Stimulated activated CD4-positive, alpha-beta T cell treated with anti-CD3 and anti-CD28 coated beads, Interleukin-1b, Interleukin-23, amount 100 ng/mL, for 24 hours (primary cell): ENCODE measurements at regions not wholly inside any gene's neighbourhood (a gene's known extent, or its start where the extent isn't known, plus 50 kb on each side); places are given as distances from the start of the nearest gene placed in this dataset.

Experiments used
- DNase-seq, 4 experiments: peaks; one replicate each; pipeline ENCODE4 v3.0.0-alpha.2; 2020; ENCODE audit warnings: low read depth in 4 of 4, low spot score in 1 of 4

DNA sequence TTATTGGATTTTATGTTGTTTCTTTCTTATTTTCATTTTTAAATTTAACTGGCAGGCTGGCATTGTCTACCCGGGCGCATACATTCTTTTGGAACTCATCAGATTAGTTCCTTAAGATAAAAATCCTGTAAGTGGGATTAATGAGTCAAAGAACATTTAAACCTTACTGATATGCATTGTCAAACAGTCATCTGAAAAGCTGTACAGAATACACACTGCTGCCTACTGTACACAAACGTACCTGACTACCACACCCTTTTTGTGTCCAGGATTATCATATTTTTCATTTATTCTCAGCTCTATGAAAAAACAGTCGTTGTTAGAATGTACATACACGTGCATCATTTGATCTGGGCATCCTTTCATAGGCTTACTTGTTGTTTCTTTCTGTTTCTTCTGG, 358.3 kb downstream of the EFNB2 start:
- DNase-seq: no peak

DNA sequence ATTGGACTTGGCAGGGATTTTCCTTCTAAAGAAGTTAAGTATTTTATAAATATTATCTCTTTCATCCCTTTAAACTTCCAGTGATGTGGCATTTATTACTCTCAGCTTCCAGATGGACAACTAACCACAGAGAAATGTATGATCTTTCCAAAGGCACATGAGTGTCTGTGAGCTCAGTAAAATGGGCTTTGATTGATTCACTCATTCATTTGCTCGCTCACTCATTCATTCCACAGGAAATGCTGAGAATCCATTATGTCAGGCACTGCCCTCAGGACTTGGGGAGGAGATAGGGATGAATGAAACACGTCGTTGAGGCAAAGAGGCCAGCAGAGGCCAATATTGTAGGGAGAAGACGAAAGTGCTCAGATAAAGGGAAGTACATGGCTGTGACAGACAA, 359.3 kb downstream of the EFNB2 start:
- DNase-seq: no peak

DNA sequence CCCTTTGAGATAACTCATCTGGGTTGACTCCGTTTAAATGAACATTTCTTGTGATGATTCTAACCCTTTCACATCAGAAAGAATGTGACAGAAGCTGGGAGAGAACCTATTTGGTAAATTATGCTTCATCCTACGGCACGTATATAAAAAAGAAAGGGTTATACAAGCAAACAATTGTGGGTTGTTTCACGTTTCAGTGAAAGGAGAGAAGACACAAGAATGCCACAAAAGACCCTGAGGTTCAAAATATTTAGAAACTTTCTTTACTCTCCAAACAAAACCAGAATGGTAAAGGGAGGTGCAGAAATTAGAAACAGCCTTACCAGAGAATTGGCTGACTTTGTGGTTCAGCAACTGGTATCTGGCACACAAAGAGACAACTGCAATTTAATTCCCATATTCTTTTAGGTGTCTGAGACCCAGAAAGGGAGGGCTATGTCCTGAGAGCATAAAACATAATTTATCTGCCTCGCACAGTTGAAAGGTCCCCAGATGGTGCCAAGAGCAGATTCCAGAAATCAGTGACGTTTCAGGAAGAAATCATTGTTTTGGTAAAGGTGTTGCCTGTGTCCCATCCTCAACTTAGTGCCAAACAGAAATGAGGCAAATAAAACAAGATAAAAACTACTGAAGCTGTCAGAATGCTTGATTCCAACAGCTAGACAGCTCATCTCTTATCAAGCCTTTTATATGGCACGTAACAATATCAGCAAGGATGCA, 361.4 kb downstream of the EFNB2 start:
- DNase-seq: no peak

DNA sequence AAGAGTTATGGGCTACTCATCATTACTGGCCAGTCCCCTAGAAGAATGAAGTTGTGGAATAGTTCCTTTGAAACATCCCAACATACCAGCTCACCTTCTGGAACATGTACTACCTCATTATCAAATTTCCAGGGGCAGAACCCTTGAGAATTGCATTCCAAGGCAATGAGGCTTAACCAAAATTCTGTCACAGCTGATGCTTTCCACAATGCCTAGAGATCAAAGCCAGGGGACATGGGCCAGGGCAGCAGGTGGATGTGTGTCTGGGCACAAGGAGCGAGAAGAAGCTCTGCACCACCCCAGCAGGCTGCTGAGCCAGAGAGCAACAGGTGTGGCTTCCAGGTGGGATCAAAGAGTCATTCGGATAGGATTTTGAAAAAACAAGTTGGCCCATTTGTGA, 362.1 kb downstream of the EFNB2 start:
- no peak for DNase-seq

DNA sequence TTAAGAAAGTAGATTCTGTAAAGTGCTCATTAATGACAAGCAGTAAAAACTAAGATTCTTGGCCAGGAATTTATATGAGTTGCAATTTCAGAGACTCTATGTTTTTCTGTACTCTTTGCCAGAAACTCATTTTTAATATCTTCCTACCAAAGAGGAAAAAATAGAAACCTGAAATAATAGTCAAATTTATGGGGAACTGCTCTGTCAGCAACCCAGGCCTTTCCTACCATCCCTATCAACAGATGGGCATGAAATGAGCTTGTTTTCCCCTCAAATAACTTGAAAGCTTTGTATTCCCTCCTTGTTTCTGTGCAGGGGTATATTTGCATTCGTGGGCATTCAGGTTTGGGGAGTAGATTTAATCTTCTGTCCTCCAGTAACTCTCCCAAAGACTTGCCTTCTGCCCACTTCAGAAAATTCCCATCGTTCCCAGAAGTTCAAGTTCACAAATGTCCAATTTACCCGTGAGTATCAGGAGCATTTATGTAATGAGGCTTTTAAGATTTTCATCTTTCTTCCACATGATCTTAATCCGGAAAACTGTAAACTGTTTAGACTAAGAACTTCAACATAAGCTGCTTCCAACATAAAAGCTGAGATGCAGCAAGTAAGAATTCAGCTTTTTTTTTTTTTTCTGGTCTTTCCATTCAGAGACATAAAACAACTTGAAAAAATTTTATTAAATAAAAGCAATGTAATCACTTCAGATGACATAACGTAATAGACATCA, 363.1 kb downstream of the EFNB2 start:
- no peak for DNase-seq

DNA sequence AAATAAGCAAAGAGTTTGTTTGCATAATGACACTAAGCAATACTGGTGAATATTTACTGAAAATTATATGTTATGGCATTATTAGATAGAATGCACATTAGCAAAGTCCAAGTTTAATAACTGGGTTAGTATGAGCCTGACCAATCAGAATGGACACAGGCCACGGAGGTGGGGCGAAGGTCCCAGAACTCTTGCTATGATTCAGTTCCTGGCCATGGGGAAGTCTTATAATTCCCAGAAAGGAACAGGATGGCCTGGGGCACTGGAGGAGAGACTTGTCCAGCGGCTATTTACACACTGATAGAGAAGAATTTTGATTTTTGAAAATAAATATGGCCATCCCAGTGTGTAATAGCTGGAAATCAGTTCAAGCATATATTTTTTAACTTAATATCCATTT, 372.0 kb downstream of the EFNB2 start:
- DNase-seq: no peak

DNA sequence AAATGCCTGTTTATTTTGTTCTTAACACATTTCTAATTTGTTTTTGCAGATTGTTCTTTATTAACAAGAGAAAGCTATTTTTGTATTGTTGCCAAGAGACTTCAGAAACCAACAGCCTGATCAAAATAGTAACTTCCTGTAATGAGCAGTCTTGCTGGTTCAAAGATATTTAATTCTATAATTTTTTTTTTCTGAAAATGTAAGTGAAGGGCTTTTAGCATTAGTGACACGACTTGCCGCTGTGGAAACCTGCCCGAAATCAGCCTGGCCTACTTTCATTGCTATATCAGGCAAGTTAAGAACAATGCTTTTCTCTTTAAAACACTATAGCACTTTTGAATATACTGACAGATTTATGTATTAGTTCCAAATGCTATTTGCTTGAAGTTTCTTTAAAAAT, 374.3 kb downstream of the EFNB2 start:
- DNase-seq: no peak

DNA sequence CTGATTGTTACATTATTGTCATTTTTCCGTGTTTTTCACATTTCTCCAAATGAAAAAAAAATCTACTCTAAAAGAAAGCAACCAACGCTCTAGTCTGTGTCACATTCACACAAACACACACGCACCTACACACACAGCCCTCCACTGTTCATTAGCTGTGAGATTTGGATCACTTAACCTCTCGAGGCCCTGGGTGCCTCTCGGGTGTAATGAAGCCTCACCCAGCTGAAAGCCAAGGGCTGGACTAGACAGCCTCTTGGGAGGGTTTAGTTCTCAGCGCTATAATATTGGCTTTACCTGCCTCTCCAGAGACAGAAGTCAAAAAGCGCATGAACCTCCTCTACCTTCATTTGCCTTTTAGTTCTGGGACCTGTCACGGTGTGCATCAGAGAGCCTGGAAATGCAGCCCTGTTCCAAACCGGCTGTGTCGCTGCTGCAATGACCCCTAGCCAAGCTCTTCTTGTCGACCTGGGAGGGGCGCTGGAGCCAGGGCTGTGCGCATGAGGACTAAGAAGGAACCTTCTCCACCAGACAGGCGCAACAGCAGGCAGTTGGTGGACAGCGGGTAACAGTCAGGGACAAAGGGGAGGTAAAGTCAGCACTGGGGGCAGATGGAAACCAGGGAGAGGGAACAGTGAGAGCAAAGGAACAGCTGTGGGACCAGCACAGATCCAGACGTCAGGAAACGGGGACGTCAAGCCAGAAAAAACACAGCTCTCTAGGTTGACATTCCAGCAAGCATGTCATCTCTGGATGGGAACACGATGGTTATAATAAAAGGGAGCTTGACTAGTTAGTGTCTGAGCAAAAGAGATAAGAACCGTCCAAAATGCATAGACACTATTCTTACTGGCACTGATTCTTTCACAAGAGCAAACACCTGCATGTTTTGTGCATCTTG, 375.9 kb downstream of the EFNB2 start:
- DNase-seq: no peak

DNA sequence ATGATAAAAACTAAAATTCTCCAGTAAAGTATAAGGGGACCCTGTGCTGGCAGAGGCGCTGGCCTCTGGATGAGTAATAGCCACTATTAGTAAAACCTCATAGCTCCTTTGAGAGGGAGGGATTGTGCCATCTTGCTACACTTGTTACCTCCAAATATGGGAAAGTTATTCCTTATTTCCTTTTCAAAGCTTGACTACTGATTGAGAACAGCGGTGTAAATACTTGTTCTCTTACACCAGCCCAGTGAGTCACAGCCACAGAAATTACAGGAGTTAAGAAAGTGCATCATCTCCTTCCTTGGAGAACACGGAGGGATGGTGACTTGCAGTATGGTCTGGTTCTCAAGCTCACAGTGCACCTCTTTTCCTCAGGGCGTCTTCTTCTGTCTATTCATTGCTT, 379.0 kb downstream of the EFNB2 start:
- no peak for DNase-seq

DNA sequence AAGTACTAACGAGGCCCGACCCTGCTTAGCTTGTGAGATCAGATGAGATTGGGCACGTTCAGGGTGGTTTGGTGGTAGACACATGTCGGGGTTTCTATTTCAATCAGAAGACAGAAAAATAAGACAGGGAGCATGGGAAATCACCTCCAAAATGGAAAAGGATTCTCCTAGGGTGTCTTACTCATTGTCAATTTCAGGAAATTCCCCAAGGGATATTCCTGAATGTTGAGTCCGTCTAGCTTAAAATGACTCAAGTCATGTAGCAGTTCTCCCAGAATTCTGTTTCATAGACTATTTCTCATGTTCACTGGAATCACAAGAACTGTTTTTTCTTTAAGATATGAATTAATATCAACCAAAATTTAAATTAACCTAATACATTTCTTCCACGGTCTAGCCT, 380.1 kb downstream of the EFNB2 start:
- DNase-seq: no peak

DNA sequence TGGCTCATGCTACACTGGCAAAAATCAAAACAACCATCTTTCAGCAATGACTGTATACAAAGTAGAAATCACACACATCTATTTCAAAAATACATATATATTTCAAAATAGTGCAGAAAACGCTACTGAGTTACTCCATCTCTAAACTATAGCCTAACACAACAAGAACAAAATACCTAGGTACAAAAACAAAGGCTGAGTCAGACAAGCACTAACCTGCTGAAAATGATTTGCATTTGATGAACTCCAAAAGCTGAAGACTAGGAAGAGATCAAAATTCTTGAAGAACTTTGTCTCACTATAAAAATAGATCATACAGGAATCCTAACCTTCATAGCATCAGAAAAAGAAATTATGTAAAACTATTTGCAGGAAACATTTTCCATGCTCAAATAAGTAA, 381.6 kb downstream of the EFNB2 start:
- no peak for DNase-seq

DNA sequence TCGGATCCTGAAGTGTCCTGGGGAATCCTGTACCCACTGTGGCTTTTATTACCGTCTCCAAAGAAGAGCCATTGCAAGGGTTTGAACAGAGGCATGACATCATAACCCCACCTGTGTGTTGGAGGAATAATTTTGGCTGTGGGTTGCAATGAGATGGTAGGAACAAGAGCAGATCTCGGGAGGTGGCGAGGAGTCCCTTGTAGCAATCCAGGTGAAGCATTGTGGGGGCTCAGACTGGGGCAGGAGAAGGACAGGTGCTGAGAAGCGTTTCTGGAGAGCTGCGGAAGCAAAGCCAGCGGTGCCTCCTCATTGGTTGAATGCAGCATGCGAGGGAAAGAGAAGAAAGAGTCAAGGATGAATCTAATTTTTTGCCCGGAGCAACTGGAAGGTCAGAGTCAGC, 382.4 kb downstream of the EFNB2 start:
- DNase-seq: no peak

DNA sequence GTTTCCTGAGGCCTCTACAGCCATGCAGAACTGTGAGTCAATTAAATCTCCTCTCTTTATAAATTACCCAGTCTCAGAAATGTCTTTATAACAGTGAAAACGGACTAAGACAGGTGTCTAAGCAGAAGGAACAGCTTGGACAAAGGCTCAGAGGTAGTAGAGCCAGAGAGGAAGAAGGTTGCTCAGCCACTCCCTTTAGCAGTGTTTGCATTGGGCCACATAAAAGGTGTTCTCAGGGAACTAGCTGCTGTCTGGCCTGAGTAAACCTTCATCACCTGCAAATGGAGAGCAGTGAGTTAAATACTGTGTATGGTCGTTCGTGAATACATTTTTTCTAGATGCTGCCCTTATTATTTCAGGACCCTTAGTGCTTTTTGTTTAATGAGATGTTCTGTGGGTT, 383.4 kb downstream of the EFNB2 start:
- no peak for DNase-seq

DNA sequence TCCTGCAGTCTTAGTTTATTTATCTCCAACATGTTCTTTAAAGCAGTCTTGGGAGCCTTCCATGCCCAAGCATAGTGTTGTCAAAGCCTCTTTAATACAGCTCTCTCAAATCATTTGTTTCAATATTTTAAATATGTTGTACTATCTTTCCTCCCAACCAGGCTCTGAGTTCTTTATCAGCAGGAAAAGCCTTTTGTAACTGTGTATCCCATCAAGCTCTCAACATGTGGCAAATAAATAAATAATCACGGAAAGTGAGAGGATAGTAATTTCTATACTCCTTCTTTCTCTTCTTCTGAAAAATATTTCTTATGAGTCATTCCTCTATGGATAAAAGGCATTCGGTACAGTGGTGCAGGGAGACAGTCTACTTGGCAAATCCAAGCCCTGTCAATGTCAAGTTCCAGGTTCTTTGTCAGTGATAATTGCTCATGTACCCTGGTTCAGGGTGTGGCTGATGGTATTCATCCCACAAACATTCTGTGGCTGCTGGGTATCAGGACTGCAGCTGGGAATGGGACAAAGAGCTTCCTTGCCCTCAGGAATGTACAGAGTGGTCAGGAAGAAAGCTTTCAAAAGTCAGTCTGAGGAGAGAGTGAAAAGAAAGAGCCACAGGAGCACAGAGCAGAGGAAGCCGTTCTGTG, 384.3 kb downstream of the EFNB2 start:
- no peak for DNase-seq

DNA sequence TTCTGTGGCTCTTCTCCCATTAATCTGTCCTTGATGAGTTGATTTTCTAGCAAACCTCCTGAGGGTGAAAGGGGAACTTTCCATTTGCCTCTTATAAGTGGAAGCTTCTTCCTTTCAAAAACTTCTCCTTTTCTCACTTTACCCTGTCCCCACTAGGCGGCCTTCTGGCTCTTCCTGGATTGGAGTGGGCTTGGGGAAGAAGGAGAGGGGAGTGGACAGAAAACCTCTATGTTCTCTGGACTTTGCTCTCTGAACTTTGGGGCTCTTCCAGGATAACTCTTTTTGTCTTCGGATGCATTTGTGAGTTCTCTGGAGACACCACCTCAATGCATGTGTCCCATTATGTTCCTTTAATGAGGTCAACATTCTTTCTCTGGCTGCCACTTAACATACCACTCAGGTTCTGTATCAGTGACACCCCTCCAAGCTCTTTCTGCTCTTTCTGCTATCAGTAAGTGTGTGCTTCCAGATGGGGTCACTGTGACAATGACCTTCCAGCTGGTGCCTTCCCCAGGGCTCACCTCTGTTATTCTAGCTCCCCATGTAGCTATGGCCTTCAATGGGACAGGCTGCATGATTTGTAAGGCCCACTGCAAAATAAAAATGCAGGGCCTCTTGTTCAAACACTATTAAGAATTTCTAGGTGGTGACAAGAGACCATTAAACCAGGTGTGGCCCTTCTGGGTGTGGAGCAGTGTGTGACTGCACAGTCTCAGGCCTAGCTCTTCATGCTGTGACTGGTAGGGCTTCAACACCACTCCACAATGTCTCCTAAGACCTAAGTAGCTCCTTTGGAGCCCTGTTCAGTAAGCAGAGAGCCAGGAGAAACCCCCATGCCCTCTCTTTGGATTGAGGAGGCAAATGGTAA, 389.2 kb downstream of the EFNB2 start:
- no peak for DNase-seq

DNA sequence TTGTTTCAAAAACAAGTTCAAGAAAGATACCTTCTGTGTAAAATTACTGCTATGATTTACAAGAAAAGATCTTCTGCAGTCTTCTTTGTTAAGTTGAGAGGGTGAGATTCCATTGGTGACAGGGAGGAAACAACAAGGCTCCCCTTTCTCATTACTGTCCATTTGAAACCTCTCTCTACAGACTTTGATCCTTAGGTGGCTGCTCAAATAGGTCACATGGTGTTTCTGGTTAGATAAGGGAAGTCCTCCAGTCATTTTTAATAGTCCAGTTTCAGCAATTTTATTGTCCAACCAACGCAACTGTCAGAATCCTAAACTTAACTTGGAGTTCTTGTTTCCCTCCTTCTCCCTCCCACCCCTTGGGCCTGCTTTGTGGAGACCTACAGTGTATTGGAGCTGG, 390.4 kb downstream of the EFNB2 start:
- no peak for DNase-seq

DNA sequence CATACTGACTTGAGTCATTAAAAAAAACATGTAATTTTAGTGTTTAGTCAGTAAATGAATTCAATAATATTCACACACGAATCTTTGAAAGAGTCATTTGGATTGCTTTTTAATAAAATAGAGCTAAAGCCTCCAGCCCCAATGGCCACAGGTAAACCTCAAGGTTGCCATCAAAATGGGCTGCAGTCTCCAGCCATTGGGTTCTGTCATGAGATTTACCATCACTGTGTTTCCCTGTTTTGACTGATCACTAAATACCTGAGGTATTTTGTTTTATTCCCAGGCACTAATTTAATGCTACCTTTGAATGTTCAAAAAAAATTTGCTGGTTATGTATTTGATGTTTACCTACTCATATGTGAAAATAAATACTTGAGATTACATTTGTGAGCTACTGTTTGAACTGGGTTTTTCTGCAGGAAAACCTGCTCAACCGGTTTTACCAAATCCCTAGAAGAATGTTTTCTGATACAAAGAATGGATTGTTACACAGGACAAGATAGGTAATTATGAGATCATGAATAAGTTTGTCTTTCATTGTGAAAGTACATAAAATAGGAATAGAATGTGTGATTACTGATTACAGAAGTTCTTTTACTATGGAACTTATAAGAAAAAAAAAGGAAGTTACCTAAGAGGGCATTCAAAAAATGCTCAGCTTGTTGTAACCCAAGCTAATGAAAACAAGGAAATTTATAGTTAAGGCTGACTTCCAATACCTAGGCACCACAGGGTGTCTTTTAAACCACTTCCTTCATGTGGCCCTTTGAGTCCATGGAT, 391.3 kb downstream of the EFNB2 start:
- DNase-seq: no peak

DNA sequence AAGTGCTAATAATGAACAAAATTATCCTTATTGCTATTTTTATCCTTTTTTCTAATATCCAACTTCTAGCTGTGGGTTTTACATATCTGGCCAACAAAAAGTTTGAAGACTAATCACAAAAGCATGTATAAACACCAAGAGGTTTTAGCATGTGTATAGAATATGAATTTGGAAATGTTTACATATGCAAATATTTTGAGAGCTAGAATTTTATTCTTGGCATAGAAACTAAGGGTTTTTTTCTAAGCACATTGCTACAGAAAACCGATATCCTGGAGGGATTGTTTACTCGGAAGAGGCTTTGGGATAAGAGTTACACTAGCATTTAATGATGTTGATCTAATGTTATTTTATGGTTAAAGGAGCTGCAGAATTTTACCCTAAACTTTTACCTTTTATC, 392.1 kb downstream of the EFNB2 start:
- no peak for DNase-seq

DNA sequence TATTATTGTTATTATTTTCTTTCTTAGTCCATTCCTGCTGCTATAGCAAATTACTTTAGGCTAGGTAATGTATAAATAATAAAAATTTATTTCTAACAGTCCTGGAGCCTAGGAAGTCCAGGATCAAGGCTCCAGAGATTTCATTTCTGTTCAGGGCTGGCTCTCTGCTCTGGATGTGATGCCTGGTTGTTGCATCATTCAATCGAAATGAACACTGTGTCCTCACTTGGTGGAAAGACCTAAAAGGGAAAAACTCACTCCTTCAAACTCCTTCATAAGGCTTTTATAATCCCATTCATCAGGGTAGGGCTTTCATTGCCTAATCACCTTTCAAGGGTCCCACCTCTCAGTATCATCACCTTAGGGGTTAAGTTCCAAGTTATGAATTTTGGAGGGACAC, 395.0 kb downstream of the EFNB2 start:
- DNase-seq: no peak

DNA sequence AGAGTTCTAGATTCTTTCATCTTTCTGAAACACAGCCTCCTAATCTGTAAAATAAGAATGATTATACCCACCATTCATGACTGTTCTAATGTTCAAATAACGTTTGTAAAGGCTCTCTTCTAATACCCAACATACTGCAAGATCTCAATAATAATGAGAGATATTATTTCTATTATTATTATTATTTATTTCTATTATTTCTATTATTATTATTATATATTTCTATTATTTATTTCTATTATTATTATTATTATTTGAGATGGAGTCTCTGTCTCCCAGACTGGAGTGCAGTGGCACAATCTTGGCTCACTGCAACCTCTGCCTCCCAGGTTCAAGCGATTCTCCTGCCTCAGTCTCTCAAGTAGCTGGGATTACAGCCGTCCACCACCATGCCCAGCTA, 395.5 kb downstream of the EFNB2 start:
- no peak for DNase-seq
